ENCODE measurements at regions not wholly inside any gene's neighbourhood (a gene's known extent, or its start where the extent isn't known, plus 50 kb on each side); places are given as distances from the start of the nearest gene placed in this dataset.

GRCh38 chr17:36703860-36704266 is 102.5 kb downstream of the MRM1 start:
- H3K36me3 ChIP-seq (ENCODE audit: low read depth): no peaks in the 10 kb centered on the region
- ATAC-seq (peak; percentile 65), DNase-seq (peak in 2 of 3 donors; percentile 52 to 68)
- H3K4me3 ChIP-seq: no peak overlapping the region
- H3K9me3 ChIP-seq: no peaks in the 10 kb centered on the region
- intact Hi-C loops (cut with DNase I, micrococcal nuclease): no loop called here
- TF ChIP-seq, protein P1, sequence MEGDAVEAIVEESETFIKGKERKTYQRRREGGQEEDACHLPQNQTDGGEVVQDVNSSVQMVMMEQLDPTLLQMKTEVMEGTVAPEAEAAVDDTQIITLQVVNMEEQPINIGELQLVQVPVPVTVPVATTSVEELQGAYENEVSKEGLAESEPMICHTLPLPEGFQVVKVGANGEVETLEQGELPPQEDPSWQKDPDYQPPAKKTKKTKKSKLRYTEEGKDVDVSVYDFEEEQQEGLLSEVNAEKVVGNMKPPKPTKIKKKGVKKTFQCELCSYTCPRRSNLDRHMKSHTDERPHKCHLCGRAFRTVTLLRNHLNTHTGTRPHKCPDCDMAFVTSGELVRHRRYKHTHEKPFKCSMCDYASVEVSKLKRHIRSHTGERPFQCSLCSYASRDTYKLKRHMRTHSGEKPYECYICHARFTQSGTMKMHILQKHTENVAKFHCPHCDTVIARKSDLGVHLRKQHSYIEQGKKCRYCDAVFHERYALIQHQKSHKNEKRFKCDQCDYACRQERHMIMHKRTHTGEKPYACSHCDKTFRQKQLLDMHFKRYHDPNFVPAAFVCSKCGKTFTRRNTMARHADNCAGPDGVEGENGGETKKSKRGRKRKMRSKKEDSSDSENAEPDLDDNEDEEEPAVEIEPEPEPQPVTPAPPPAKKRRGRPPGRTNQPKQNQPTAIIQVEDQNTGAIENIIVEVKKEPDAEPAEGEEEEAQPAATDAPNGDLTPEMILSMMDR (IDR thresholded peaks at IDR 0.05): no peak
- peaks cover 5% of the 10 kb centered on the region for H3K4me1 ChIP-seq (ENCODE audit: low read depth)

DNA sequence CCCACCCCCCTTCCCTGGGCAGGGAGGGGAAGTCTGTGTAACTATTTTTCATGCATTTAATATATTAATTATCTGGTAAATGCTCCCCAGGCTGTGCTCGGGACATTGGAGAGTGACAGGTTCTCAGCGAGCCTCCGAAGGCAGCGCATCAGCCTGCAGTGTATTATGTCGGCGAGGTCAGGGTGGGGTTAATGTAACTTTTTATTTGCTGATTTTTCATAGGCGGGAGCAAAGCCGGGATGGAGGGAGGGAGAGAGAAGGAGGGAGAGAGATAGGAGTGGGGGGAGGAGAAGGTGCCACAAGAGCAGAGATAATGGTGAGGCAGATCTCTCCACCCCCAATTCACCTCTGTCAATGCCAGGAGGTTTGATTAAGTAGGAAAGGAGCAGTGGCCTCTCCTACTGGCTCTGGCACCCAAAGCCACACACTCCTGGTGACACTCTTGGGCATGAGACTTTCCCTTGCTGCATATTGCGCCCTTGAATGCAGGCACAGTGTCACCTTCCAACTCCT is 104.0 kb downstream of the MRM1 start:
- ATAC-seq (no peak), DNase-seq (peak in 1 of 3 donors; percentile 15)
- Histone ChIP-seq H3K4me3 (no peak overlapping the region), H3K36me3 (ENCODE audit: low read depth) (no peaks in the 10 kb centered on the region), H3K4me1 (ENCODE audit: low read depth) (peaks cover 5% of the 10 kb centered on the region), H3K9me3 (no peaks in the 10 kb centered on the region)
- intact Hi-C loops (cut with DNase I, micrococcal nuclease): no loop called here
- TF ChIP-seq, protein P1 (IDR thresholded peaks at IDR 0.05): no peak

GRCh38 chr17:36705874-36706731 is 104.7 kb downstream of the MRM1 start:
- H3K4me3 ChIP-seq: no peak overlapping the region
- intact Hi-C loops (cut with DNase I, micrococcal nuclease): no loop called here
- TF ChIP-seq, protein P1 (IDR thresholded peaks at IDR 0.05): peak; percentile 60
- H3K36me3 ChIP-seq (ENCODE audit: low read depth): no peaks in the 10 kb centered on the region
- DNase-seq: peak in 2 of 3 donors; percentile 66 to 68
- ATAC-seq: peak; percentile 83
- H3K4me1 ChIP-seq (ENCODE audit: low read depth): peaks cover 5% of the 10 kb centered on the region
- no peaks in the 10 kb centered on the region for H3K9me3 ChIP-seq

- Histone ChIP-seq H3K36me3 (ENCODE audit: low read depth) (no peaks in the 10 kb centered on the region), H3K4me3 (no peak overlapping the region), H3K4me1 (ENCODE audit: low read depth) (peaks cover 5% of the 10 kb centered on the region), H3K9me3 (no peaks in the 10 kb centered on the region)
- ATAC-seq (no peak), DNase-seq (no peak)
- TF ChIP-seq, protein P1 (IDR thresholded peaks at IDR 0.05): no peak
- intact Hi-C loops (cut with DNase I, micrococcal nuclease): no loop called here
Observed at GRCh38 chr17:36707904-36708303, 106.5 kb downstream of the MRM1 start.

DNA sequence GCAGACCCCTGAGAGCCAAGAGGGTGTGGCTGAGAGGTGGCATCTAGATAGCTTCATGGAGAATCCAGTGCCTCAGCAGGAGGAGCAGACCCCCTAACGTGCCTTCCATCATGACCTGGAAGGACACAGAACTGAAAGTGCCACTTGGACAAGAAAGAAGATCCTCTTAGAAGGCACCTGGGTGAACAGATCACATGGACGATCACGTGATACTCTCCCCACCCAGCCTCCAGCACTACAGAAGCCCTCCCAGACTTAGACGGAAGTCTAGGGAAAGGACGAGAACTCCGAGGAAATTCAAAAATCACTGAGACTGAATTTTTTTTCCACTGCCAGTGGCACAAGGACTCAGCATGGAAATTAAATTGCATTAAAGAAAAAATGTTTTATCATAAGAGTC is 113.4 kb downstream of the MRM1 start:
- H3K36me3 ChIP-seq (ENCODE audit: low read depth): no peaks in the 10 kb centered on the region
- no peak for ATAC-seq
- H3K9me3 ChIP-seq: no peaks in the 10 kb centered on the region
- no peak for DNase-seq
- TF ChIP-seq, protein P1 (IDR thresholded peaks at IDR 0.05): no peak
- H3K4me3 ChIP-seq: no peak overlapping the region
- no peaks in the 10 kb centered on the region for H3K4me1 ChIP-seq (ENCODE audit: low read depth)
- intact Hi-C loops (cut with DNase I, micrococcal nuclease): no loop called here
